HG03354 (cell line): ENCODE measurements at regions not wholly inside any gene's neighbourhood (a gene's known extent, or its start where the extent isn't known, plus 50 kb on each side); places are given as distances from the start of the nearest gene placed in this dataset.

ENCODE experiments used
- ATAC-seq: cut with Tn5 transposase; IDR thresholded peaks from one replicate; pipeline ENCODE4 v1.9.1; 2021; ENCODE audit warnings: mild to moderate bottlenecking; ENCODE audit not compliant: unreplicated experiment, poor library complexity, severe bottlenecking

GRCh38 chr1:106699433-106699832 lies 357.0 kb upstream of the PRMT6 start:
- no peak for ATAC-seq

GRCh38 chr1:106700211-106700610 lies 356.3 kb upstream of the PRMT6 start:
- no peak for ATAC-seq

- no peak for ATAC-seq
Observed at GRCh38 chr1:106705971-106706370, 350.5 kb upstream of the PRMT6 start.

GRCh38 chr1:106717591-106717990 lies 338.9 kb upstream of the PRMT6 start:
- ATAC-seq, result no peak

- no peak for ATAC-seq
Observed at GRCh38 chr1:106721790-106722189, 334.7 kb upstream of the PRMT6 start.

GRCh38 chr1:106722466-106722865 lies 334.0 kb upstream of the PRMT6 start:
- no peak for ATAC-seq

GRCh38 chr1:106727171-106727570 lies 329.3 kb upstream of the PRMT6 start:
- ATAC-seq, result peak; percentile 80

- ATAC-seq, result no peak
Observed at GRCh38 chr1:106746448-106747085, 309.9 kb upstream of the PRMT6 start.

GRCh38 chr1:106747232-106747631 lies 309.2 kb upstream of the PRMT6 start:
- ATAC-seq, result no peak

- no peak for ATAC-seq
Observed at GRCh38 chr1:106747791-106748190, 308.7 kb upstream of the PRMT6 start.

GRCh38 chr1:106748606-106749005 lies 307.9 kb upstream of the PRMT6 start:
- ATAC-seq, result no peak

GRCh38 chr1:106749491-106749890 lies 307.0 kb upstream of the PRMT6 start:
- no peak for ATAC-seq

- no peak for ATAC-seq
Observed at GRCh38 chr1:106749906-106750305, 306.6 kb upstream of the PRMT6 start.

GRCh38 chr1:106751002-106751401 lies 305.5 kb upstream of the PRMT6 start:
- ATAC-seq, result no peak

GRCh38 chr1:106753066-106753465 lies 303.4 kb upstream of the PRMT6 start:
- ATAC-seq, result no peak

- no peak for ATAC-seq
Observed at GRCh38 chr1:106754957-106755356, 301.5 kb upstream of the PRMT6 start.

- no peak for ATAC-seq
Observed at GRCh38 chr1:106755682-106756406, 300.6 kb upstream of the PRMT6 start.

GRCh38 chr1:106756752-106757151 lies 299.7 kb upstream of the PRMT6 start:
- no peak for ATAC-seq

GRCh38 chr1:106768077-106768476 lies 288.4 kb upstream of the PRMT6 start:
- no peak for ATAC-seq

- no peak for ATAC-seq
Observed at GRCh38 chr1:106768501-106768900, 288.0 kb upstream of the PRMT6 start.

- no peak for ATAC-seq
Observed at GRCh38 chr1:106773206-106773605, 283.3 kb upstream of the PRMT6 start.

GRCh38 chr1:106780066-106780465 lies 276.4 kb upstream of the PRMT6 start:
- ATAC-seq, result no peak
